HG03159 (cell line): ENCODE measurements at regions not wholly inside any gene's neighbourhood (a gene's known extent, or its start where the extent isn't known, plus 50 kb on each side); places are given as distances from the start of the nearest gene placed in this dataset.

Experiments used
- ATAC-seq: cut with Tn5 transposase; IDR thresholded peaks from one replicate; pipeline ENCODE4 v1.9.1; 2021; ENCODE audit warnings: mild to moderate bottlenecking, moderate library complexity; ENCODE audit not compliant: unreplicated experiment

GRCh38 chr9:108656566-108656965 is 199.2 kb downstream of the ACTL7B start:
- ATAC-seq: no peak

DNA sequence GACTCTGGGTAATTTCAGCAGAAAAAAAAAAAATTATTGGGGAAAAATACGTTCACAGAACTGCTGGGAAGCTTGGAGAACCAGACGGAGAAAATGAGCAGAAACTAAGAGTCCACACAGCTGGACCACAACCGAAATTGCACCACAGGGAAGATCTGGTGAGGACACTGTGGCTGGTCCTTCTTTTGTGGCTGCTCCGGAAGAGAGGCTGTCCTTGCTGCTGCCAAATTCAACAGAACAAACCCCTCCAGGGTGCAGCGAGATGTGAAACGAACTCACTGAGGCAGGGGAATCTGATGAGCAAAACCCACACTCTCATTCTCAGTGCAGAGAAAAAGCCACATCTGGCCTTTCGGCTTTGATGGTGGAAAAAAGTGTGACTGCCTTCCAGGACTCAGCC is 200.0 kb downstream of the ACTL7B start:
- no peak for ATAC-seq

DNA sequence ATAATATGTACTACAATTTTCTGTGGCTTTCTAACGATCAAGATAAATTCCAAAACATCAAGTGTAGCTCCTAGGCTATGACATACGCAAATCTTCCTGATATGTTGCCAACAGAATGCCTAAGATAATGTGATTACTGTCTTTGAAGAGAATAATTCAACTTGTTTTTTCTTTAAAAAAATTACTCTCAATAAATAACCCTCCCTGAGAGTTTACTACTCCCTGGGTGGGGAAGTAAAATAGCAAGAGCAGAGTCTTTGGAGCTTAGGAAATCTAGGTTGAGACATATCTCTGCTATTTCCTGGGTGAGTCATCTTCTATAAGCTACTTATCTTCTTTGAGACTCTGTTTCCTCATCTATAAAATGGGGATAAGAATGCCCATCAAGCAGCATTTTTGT is 201.2 kb downstream of the ACTL7B start:
- ATAC-seq: no peak

- no peak for ATAC-seq
Observed at GRCh38 chr9:108652851-108653250, 202.9 kb downstream of the ACTL7B start.

DNA sequence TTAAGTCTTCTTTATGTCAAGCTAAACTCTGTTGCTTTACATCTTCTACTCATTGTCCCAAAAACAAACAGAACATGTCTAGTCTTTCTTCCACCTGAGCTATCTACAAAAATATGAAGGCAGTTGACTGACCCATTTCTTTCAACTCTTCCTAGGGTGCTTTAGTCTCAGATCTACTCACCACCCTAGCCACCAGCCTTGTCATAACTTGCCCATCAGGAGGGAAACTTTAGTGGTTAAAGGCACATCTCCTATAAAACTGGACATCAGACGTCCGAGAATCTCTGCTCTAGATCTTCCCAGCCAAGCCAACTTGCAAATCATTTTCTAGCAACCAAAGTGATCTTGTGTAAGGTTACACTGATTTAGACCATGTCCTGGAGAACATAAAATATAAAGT is 205.0 kb downstream of the ACTL7B start:
- no peak for ATAC-seq

- ATAC-seq: no peak
Observed at GRCh38 chr9:108645520-108645919, 210.3 kb downstream of the ACTL7B start.

DNA sequence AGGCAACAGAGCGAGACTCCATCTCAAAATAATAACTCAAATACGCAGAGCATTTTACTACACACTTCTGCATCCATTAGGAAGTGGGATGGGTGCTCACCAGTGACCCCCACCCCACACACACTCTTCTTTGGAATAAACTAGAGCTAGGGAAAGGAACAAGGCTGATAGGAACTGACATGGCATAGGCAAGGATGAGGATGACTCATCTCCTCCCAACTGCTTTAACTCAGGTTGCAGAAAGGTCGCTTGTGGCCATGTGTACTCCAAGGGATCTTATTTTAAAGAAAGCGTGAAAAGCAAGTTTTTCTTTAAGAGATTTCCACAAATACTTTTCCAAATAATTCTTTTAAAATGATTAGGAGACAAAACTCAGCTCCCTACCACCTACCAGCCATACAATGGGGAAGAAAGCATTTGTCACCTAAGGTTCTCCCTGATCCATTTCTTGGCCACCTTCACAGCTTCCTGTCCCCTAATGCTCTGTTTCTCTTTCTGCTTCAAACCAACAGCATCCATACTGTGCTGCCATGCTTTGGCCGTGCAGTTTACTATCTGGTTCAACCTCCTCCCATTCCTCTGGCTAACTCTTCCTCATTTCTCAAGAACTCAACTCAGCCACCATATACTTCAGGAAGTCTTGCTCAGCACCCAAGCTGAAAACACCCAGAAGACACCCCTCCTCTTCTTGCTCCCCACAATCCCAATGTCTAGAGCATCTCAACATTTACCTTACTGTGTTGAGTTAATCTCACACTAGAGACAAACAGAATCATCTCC is 211.9 kb downstream of the ACTL7B start:
- no peak for ATAC-seq

- ATAC-seq: no peak
Observed at GRCh38 chr9:108642871-108643270, 212.9 kb downstream of the ACTL7B start.

- ATAC-seq: no peak
Observed at GRCh38 chr9:108640230-108640629, 215.6 kb downstream of the ACTL7B start.

- no peak for ATAC-seq
Observed at GRCh38 chr9:108639696-108640095, 216.1 kb downstream of the ACTL7B start.

- no peak for ATAC-seq
Observed at GRCh38 chr9:108639091-108639490, 216.7 kb downstream of the ACTL7B start.

- ATAC-seq: no peak
Observed at GRCh38 chr9:108637340-108637739, 218.4 kb downstream of the ACTL7B start.

DNA sequence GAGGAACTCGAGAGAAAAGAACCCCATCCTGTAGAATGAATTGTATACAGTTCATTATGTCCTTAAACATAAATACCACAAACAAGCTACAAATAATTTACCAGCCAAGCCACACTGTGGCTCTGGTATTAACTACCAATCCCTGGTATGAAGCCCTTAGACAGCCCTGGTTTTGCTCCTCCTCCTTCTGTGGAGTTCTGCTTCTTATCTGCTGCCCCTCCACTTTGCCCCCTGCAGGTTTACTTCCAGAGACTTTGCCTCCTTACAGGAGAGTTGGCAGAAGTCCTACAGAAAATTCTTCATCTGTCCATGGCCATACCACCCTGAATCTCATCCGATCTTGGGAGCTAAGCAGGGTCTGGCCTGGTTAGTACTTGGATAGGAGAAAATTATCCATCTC is 219.8 kb downstream of the ACTL7B start:
- ATAC-seq: no peak

GRCh38 chr9:108634672-108635462 is 220.9 kb downstream of the ACTL7B start:
- ATAC-seq: no peak

DNA sequence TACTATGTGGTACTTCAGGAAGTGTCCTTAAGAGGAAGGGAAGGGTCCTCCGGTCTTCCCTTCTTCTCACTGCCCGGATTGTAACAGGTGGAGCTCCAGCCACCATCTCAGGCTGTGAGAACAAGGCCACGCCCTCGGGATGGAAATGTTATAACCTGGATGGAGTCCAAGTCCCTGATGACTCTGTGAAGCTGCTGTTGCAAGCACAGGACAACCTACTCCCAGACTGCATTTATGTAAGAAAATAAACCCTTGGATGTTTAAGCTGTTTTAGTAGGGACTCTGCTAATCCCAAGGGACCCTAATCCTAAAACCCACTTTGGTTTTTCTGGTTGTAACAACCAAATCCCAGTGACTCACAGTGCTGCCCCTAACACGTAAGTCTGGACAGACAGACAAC is 221.6 kb downstream of the ACTL7B start:
- ATAC-seq: no peak

DNA sequence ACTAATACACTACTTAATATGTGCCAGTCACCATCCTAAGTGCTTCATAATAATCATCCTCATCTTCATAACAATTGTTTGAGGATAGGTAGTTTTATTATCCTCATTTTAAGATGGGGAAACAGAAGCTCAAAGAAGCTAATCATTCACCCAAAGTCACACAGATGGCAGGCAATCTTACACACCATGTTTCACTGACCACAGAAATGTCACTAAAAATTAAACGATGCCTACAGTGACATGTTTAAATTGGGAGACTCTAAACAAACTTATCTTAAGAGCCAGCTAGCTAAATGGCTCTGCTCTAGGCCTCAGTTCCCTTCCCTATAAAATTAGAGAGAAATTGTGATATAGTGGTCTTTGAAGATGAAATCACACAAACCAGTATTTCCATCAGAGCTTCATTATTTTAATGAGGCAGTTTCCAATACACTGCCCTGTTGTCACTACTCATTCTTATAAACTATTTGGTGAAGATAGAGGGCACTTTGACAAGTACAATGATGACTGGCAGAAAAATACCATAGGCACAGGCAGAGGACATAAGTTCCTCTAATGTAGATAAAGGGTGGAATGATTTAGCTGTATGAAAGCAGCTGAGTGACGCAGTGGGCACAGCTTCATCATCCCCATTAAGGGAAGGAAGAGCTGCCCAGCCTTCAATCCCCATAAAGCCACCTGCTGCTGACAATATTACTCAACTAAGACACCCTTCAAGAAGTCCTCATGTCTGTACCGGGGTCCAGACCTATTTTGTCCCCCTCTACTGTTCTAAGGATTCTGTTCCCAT is 224.1 kb downstream of the ACTL7B start:
- ATAC-seq: no peak

GRCh38 chr9:108628316-108628715 is 227.5 kb downstream of the ACTL7B start:
- no peak for ATAC-seq

DNA sequence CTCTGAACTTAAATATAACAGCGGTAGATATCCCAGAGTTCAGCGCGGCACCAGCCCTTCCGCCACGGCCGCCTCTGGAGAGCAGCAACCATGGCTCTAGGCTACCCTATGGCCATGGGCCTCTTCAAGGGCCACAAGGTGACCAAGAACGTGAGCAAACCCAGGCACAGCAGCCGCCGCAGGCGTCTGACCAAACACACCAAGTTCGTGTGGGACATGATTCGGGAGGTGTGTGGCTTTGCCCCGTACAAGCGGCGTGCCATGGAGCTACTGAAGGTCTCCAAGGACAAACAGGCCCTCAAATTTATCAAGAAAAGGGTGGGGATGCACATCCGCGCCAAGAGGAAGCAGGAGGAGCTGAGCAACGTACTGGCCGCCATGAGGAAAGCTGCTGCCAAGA is 229.0 kb downstream of the ACTL7B start:
- ATAC-seq: no peak

DNA sequence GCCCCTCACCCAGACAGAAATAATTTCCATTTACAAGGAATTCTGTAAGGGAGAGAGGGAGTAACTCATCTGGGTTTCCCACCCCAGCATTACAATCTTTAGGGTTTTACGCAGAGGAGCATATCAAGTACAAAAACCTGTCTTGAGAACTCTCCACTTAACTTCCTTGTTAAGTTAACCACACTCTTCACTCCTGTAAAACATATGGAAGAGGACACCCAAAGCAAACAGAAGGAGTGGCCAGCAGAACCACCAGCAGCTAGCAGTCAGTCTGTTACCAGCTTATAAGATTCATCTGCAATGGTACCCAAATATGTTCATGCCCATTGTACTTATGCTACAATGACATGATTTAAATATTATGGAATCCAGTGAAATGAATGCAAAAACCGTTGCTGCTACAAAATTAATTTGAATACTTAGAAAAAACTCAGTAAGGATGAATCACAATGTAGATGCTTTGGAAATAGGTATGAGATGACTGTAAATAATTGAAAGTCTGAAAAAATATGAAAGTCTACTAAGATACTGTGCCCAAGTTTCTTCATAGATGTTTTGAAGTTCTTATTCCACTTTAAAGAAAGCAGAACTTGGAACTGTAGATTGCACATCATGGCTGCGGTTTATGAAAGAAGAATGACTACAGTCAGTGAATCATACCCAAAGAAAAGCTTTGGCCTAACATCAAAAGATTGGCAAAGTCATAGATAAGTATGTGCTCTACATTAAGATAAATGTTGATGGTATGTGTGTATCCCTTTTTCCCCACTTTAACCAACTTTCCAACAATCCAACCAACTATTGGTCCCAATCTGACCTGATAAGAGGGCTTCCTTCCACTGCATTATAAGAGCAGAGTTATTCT is 233.6 kb downstream of the ACTL7B start:
- no peak for ATAC-seq

DNA sequence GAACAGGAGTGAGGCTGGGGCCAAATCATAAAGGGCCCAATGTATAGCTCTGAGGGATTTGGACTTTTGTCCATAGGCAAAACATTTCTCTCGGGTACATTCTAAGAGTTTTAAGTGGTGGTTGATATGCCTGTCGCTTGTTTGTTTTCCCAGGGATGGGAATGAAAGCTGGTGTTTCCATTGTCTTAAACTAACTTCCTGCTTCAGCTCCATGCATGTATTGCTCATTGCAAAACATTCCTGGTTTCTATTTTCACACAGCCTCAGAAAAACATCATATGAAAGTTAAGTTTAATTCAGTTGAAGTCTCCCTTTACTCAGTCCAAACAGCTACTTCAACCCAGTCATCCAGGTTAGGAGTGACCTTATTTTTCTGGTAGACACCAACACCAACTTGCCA is 235.0 kb downstream of the ACTL7B start:
- no peak for ATAC-seq
